Thoracic aorta (tissue), 2 donors: ENCODE measurements at regions not wholly inside any gene's neighbourhood (a gene's known extent, or its start where the extent isn't known, plus 50 kb on each side); places are given as distances from the start of the nearest gene placed in this dataset.

Experiments
- ATAC-seq: fragments of 150-250 bp; one replicate; pipeline ENCODE4 v1.8.0; 2017; ENCODE audit warnings: low read depth; ENCODE audit not compliant: insufficient number of reproducible peaks, low FRiP score
- DNase-seq: peaks from one replicate; pipeline ENCODE4 v3.0.0-alpha.2; 2020; ENCODE audit warnings: low spot score
- H3K27ac ChIP-seq, 2 donors: fragments of 200-600 bp; sonication (generic); 1 replicate in 1 of 2; 2 replicates in 1 of 2; pipeline ENCODE4 v1.5.1; 2016; ENCODE audit warnings: mild to moderate bottlenecking in 2 of 2, moderate library complexity in 2 of 2
- H3K27me3 ChIP-seq: fragments of 200-600 bp; sonication (generic); replicated peaks from 2 replicates; pipeline ENCODE4 v1.6.0; 2016; ENCODE audit warnings: mild to moderate bottlenecking; ENCODE audit not compliant: insufficient read depth
- H3K36me3 ChIP-seq: fragments of 200-600 bp; sonication (generic); one replicate; pipeline ENCODE4 v1.5.1; 2016
- H3K4me1 ChIP-seq, 2 donors: fragments of 200-600 bp; sonication (generic); 1 replicate in 1 of 2; 2 replicates in 1 of 2; pipeline versions ENCODE4 v1.5.1 to v1.6.0; 2016; ENCODE audit warnings: low read depth in 2 of 2, mild to moderate bottlenecking in 1 of 2; ENCODE audit not compliant: control insufficient read depth in 1 of 2
- H3K4me3 ChIP-seq: fragments of 200-600 bp; sonication (generic); 2 replicates; pipeline ENCODE4 v1.5.1; 2016; ENCODE audit warnings: mild to moderate bottlenecking
- H3K9me3 ChIP-seq: fragments of 200-600 bp; sonication (generic); 2 replicates; pipeline ENCODE4 v1.5.1; 2016
- CTCF ChIP-seq: fragments of 200-600 bp; sonication (generic); IDR thresholded peaks from one replicate; pipeline ENCODE4 v1.5.1; 2019; ENCODE audit warnings: antibody characterized with exemption

- H3K27ac ChIP-seq = no peak overlapping the region
- peaks cover 6 to 23% of the 10 kb centered on the region in 2 donors for H3K4me1 ChIP-seq
- H3K36me3 ChIP-seq = no peaks in the 10 kb centered on the region
- H3K9me3 ChIP-seq = no peaks in the 10 kb centered on the region
- no peak for DNase-seq
- no peak overlapping the region for H3K4me3 ChIP-seq
- TF ChIP-seq CTCF = no peak
- no peaks in the 10 kb centered on the region for H3K27me3 ChIP-seq
- ATAC-seq = no peak
These were observed 80.6 kb upstream of the E2F8 start for GRCh38 chr11:19321351-19321750.

- H3K4me1 ChIP-seq = peaks cover 8 to 25% of the 10 kb centered on the region in 2 donors
- no peak overlapping the region for H3K27ac ChIP-seq
- H3K36me3 ChIP-seq = no peaks in the 10 kb centered on the region
- no peak for ATAC-seq
- H3K4me3 ChIP-seq = no peak overlapping the region
- DNase-seq = no peak
- no peaks in the 10 kb centered on the region for H3K9me3 ChIP-seq
- no peak for TF ChIP-seq CTCF
- H3K27me3 ChIP-seq = no peaks in the 10 kb centered on the region
These were observed 80.1 kb upstream of the E2F8 start for GRCh38 chr11:19320827-19321226.

GRCh38 chr11:19316434-19316833 lies 75.7 kb upstream of the E2F8 start:
- ATAC-seq = no peak
- Histone ChIP-seq H3K27ac (no peak overlapping the region), H3K4me1 (peaks cover 8 to 24% of the 10 kb centered on the region in 2 donors), H3K4me3 (no peak overlapping the region), H3K27me3 (no peaks in the 10 kb centered on the region), H3K36me3 (no peaks in the 10 kb centered on the region), H3K9me3 (no peaks in the 10 kb centered on the region)
- no peak for TF ChIP-seq CTCF
- no peak for DNase-seq

GRCh38 chr11:19315511-19315910 lies 74.8 kb upstream of the E2F8 start:
- TF ChIP-seq CTCF = no peak

GRCh38 chr11:19313140-19313539 lies 72.4 kb upstream of the E2F8 start:
- ATAC-seq = no peak

More at GRCh38 chr11:19315511-19315910, 74.8 kb upstream of the E2F8 start:
- no peaks in the 10 kb centered on the region for H3K36me3 ChIP-seq
- DNase-seq (no peak), ATAC-seq (no peak)
- no peaks in the 10 kb centered on the region for H3K9me3 ChIP-seq
- H3K27ac ChIP-seq = no peak overlapping the region
- H3K27me3 ChIP-seq = no peaks in the 10 kb centered on the region
- no peak overlapping the region for H3K4me3 ChIP-seq
- peaks cover 8 to 16% of the 10 kb centered on the region in 2 donors for H3K4me1 ChIP-seq

More at GRCh38 chr11:19313140-19313539, 72.4 kb upstream of the E2F8 start:
- no peak for TF ChIP-seq CTCF
- Histone ChIP-seq H3K27ac (no peak overlapping the region), H3K4me1 (peaks cover 8 to 16% of the 10 kb centered on the region in 2 donors), H3K9me3 (no peaks in the 10 kb centered on the region), H3K27me3 (no peaks in the 10 kb centered on the region), H3K4me3 (no peak overlapping the region), H3K36me3 (no peaks in the 10 kb centered on the region)
- no peak for DNase-seq
